LNCaP clone FGC (cell line): ENCODE measurements at regions not wholly inside any gene's neighbourhood (a gene's known extent, or its start where the extent isn't known, plus 50 kb on each side); places are given as distances from the start of the nearest gene placed in this dataset.

Source experiments
- DNase-seq: peaks from one replicate; pipeline ENCODE4 v3.0.0-alpha.2; 2011; ENCODE audit warnings: low read depth
- H3K4me3 ChIP-seq: 2 replicates; pipeline ENCODE4 v1.5.1; 2011; ENCODE audit warnings: mild to moderate bottlenecking, low read depth, low read length, control low read depth
- CTCF ChIP-seq: IDR thresholded peaks from 2 replicates; pipeline ENCODE4 v1.5.1; 2012; ENCODE audit warnings: mild to moderate bottlenecking; ENCODE audit not compliant: control insufficient read depth, insufficient read depth; ENCODE audit errors: extremely low read depth

GRCh38 chr13:50071379-50071778 lies 56.1 kb downstream of the KCNRG start:
- no peak for TF ChIP-seq CTCF
- H3K4me3 ChIP-seq, result no peak overlapping the region
- no peak for DNase-seq

GRCh38 chr13:50072676-50073075 lies 57.4 kb downstream of the KCNRG start:
- H3K4me3 ChIP-seq, result no peak overlapping the region
- DNase-seq, result no peak
- TF ChIP-seq CTCF, result no peak

- DNase-seq, result no peak
- H3K4me3 ChIP-seq, result no peak overlapping the region
- TF ChIP-seq CTCF, result no peak
Observed at GRCh38 chr13:50073340-50073739, 58.1 kb downstream of the KCNRG start.

GRCh38 chr13:50074843-50075242 lies 59.6 kb downstream of the KCNRG start:
- TF ChIP-seq CTCF, result no peak
- no peak overlapping the region; the same call in 1 of the 2 replicates for H3K4me3 ChIP-seq
- no peak for DNase-seq

- no peak for TF ChIP-seq CTCF
- no peak for DNase-seq
Observed at GRCh38 chr13:50075619-50076097, 60.4 kb downstream of the KCNRG start.

GRCh38 chr13:50077431-50077830 lies 62.2 kb downstream of the KCNRG start:
- no peak for DNase-seq
- no peak for TF ChIP-seq CTCF
- H3K4me3 ChIP-seq, result peak overlapping the region; percentile 13; the same call in 1 of the 2 replicates

More at GRCh38 chr13:50075619-50076097, 60.4 kb downstream of the KCNRG start:
- peak overlapping the region; percentile 10 for H3K4me3 ChIP-seq

GRCh38 chr13:50078231-50078894 lies 63.1 kb downstream of the KCNRG start:
- no peak for DNase-seq
- H3K4me3 ChIP-seq, result peak overlapping the region; percentile 69
- no peak for TF ChIP-seq CTCF
